H1 (cell line): ENCODE measurements at regions not wholly inside any gene's neighbourhood (a gene's known extent, or its start where the extent isn't known, plus 50 kb on each side); places are given as distances from the start of the nearest gene placed in this dataset.

ENCODE experiments used
- PHF8 ChIP-seq: fragments of 200-600 bp; sonication (generic); conservative IDR thresholded peaks from 2 replicates; pipeline ENCODE4 v1.7.1; 2012; ENCODE audit warnings: low read depth, mild to moderate bottlenecking, inconsistent platforms, low read length, moderate library complexity
- TEAD4 ChIP-seq: IDR thresholded peaks from 2 replicates; pipeline ENCODE4 v1.6.1; 2012; ENCODE audit warnings: low read depth, low read length, inconsistent platforms, mixed read lengths
- TF ChIP-seq, protein P1 (sequence below): IDR thresholded peaks from 2 replicates; pipeline ENCODE4 v1.6.1; 2012; ENCODE audit warnings: inconsistent platforms

DNA sequence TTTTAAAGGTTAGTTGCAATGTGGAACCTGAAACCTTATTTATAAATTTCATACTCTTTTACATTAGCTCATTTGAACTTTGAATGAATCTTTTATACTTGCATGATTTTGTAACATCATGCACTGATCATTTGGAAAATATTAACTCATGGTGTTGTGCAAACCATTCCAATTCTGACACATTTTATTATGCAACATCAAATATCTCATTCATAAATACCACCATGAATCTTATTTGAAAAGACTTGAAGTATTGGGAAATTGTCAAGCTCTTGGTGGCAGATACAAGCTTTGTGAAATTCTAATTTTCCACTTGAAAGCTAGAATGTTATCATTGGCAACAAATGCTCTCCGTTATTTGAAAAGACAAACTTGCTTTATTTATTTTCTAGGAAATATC lies 379.9 kb upstream of the PCDH20 start (continued):
- TF ChIP-seq PHF8 (no peak), TEAD4 (no peak)
- TF ChIP-seq, protein P1, sequence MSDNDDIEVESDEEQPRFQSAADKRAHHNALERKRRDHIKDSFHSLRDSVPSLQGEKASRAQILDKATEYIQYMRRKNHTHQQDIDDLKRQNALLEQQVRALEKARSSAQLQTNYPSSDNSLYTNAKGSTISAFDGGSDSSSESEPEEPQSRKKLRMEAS: no peak
